ENCODE measurements at regions not wholly inside any gene's neighbourhood (a gene's known extent, or its start where the extent isn't known, plus 50 kb on each side); places are given as distances from the start of the nearest gene placed in this dataset. TPM values are rescaled to one million over a fixed set of nuclear protein-coding genes. Genes with fewer than 3 reads are reported as not detected.

- Histone ChIP-seq H3K27ac (ENCODE audit: low read length, poor library complexity, severe bottlenecking) (no peak overlapping the region), H3K14ac (ENCODE audit: low read length in 2 of 2) (no peak overlapping the region), H2BK120ac (ENCODE audit: low read depth, low read length) (no peak overlapping the region), H3K4ac (ENCODE audit: low read depth in 1 of 2, low read length in 2 of 2) (no peak overlapping the region), H3K4me1 (ENCODE audit: control insufficient read depth, insufficient read depth, low read depth, low read length) (no peaks in the 10 kb centered on the region), H2AK5ac (ENCODE audit: low read length, severe bottlenecking) (no peak overlapping the region), H2BK5ac (ENCODE audit: low read depth, low read length, poor library complexity, severe bottlenecking) (no peak overlapping the region), H3K18ac (ENCODE audit: low read depth in 1 of 2, low read length in 2 of 2) (no peak overlapping the region), H3K23ac (ENCODE audit: low read length in 2 of 2) (no peak overlapping the region), H3K9ac (ENCODE audit: low read length) (no peak overlapping the region), H4K91ac (ENCODE audit: low read length) (no peak overlapping the region), H3K4me3 (ENCODE audit: insufficient read depth in 1 of 2, low read depth in 1 of 2, low read length in 2 of 2) (no peak overlapping the region), H2BK15ac (ENCODE audit: low read depth, poor library complexity, severe bottlenecking) (no peak overlapping the region), H3K79me1 (replicated peaks; ENCODE audit: low read length, poor library complexity, severe bottlenecking) (no peaks in the 10 kb centered on the region), H4K8ac (ENCODE audit: low read length) (no peak overlapping the region), H3K27me3 (ENCODE audit: control insufficient read depth in 1 of 2, insufficient read depth in 1 of 2, low read length in 2 of 2) (no peaks in the 10 kb centered on the region), H3K9me3 (ENCODE audit: control insufficient read depth, low read length) (peaks cover 24% of the 10 kb centered on the region), H3K4me2 (ENCODE audit: low read length, poor library complexity, severe bottlenecking) (no peak overlapping the region), H2AFZ (ENCODE audit: low read depth, low read length) (no peak overlapping the region), H3K36me3 (ENCODE audit: control insufficient read depth in 1 of 2, insufficient read depth in 2 of 2, low read depth in 1 of 2, low read length in 2 of 2) (no peaks in the 10 kb centered on the region), H2BK12ac (ENCODE audit: low read length in 2 of 2) (no peak overlapping the region)
- WGBS, result 79% methylated on average over 7 of the region's 8 CpGs
- no peak for DNase-seq
These were observed 53.3 kb upstream of the CNTNAP5 start for GRCh38 chr2:123971564-123972318.

Small RNA genes in the stretch of these regions (small RNA-seq; reads per million reads assigned to genes)
- not detected for gene AC064859.1 (ENCODE audit: low read depth)
